ENCODE measurements at regions not wholly inside any gene's neighbourhood (a gene's known extent, or its start where the extent isn't known, plus 50 kb on each side); places are given as distances from the start of the nearest gene placed in this dataset.

DNA sequence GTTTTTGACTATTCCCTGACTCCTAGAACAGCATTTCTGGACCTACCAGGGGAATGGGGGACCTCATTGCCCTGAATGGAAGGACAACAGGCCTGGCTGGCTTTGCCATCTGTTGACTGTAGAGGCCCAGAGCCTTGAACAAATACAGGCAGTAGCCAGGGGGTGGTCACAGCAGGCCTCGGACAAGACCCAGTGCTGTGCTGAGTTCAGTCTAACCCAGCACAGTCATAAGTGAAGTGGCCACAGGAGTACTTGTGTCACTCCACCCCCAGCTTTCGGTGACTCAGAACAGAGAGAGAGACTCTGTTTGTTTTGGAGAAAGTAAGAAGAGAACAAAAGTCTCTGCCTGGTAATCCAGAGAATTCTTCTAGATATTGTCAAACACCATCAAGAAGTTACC lies 310.0 kb downstream of the PRR32 start:
- no peak for TF ChIP-seq EZH2 (IDR thresholded peaks at IDR 0.05; ENCODE audit: low read depth)
- TF ChIP-seq, protein P1, sequence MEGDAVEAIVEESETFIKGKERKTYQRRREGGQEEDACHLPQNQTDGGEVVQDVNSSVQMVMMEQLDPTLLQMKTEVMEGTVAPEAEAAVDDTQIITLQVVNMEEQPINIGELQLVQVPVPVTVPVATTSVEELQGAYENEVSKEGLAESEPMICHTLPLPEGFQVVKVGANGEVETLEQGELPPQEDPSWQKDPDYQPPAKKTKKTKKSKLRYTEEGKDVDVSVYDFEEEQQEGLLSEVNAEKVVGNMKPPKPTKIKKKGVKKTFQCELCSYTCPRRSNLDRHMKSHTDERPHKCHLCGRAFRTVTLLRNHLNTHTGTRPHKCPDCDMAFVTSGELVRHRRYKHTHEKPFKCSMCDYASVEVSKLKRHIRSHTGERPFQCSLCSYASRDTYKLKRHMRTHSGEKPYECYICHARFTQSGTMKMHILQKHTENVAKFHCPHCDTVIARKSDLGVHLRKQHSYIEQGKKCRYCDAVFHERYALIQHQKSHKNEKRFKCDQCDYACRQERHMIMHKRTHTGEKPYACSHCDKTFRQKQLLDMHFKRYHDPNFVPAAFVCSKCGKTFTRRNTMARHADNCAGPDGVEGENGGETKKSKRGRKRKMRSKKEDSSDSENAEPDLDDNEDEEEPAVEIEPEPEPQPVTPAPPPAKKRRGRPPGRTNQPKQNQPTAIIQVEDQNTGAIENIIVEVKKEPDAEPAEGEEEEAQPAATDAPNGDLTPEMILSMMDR (conservative IDR thresholded peaks at IDR 0.05), result no peak
